PC-9 (cell line): ENCODE measurements at regions not wholly inside any gene's neighbourhood (a gene's known extent, or its start where the extent isn't known, plus 50 kb on each side); places are given as distances from the start of the nearest gene placed in this dataset.

ENCODE experiments used
- BruUV-seq: library from RNA; stranded (reverse); fragments of 400-500 nt; replicated peaks from 2 replicates; lab custom pipeline; 2021; lab: Mats Ljungman, UMichigan
- CTCF ChIA-PET: fragments of 300-600 bp; sonication (Branson Sonifier 250); formaldehyde crosslinking; loops from one replicate; lab custom pipeline; 2022; ENCODE audit warnings: antibody characterized with exemption; lab: Charles Lee
- POLR2A ChIA-PET: fragments of 300-600 bp; sonication (Branson Sonifier 250); formaldehyde crosslinking; loops from one replicate; lab custom pipeline; 2022; ENCODE audit warnings: antibody characterized with exemption; ENCODE audit not compliant: unreplicated experiment; lab: Charles Lee
- DNase-seq, 2 experiments: peaks; one replicate each; pipeline versions ENCODE4 v3.0.0 to v3.0.0-alpha.2; 2015 to 2022; ENCODE audit warnings: mixed read lengths in 1 of 2
- H2AFZ ChIP-seq: fragments of 200-600 bp; sonication (generic); 2 replicates; pipeline ENCODE4 v1.8.1; 2017; ENCODE audit warnings: antibody characterized with exemption
- H3F3A ChIP-seq: fragments of 200-600 bp; sonication (generic); 2 replicates; pipeline ENCODE4 v1.8.1; 2017; ENCODE audit warnings: antibody characterized with exemption, mild to moderate bottlenecking, low read depth; ENCODE audit not compliant: insufficient read depth
- H3K27ac ChIP-seq: fragments of 200-600 bp; sonication (generic); 2 replicates; pipeline ENCODE4 v1.6.1; 2016; ENCODE audit warnings: mixed run types
- H3K27me3 ChIP-seq: fragments of 200-600 bp; sonication (generic); 2 replicates; pipeline ENCODE4 v1.6.1; 2016; ENCODE audit warnings: low read depth, mixed run types; ENCODE audit not compliant: insufficient read depth
- H3K36me3 ChIP-seq: fragments of 200-600 bp; sonication (generic); 2 replicates; pipeline ENCODE4 v1.6.1; 2016; ENCODE audit warnings: low read depth, mixed run types
- H3K4me1 ChIP-seq: fragments of 200-600 bp; sonication (generic); replicated peaks from 2 replicates; pipeline ENCODE4 v1.6.1; 2016; ENCODE audit warnings: mixed run types; ENCODE audit not compliant: insufficient read depth
- H3K4me2 ChIP-seq: fragments of 200-600 bp; sonication (generic); 2 replicates; pipeline ENCODE4 v1.6.1; 2017; ENCODE audit warnings: mixed run types
- H3K4me3 ChIP-seq: fragments of 200-600 bp; sonication (generic); 2 replicates; pipeline ENCODE4 v1.6.1; 2016; ENCODE audit warnings: mixed run types
- H3K79me2 ChIP-seq: fragments of 200-600 bp; sonication (generic); 2 replicates; pipeline ENCODE4 v1.6.1; 2017; ENCODE audit warnings: low read depth, mixed run types
- H3K9me2 ChIP-seq: fragments of 200-600 bp; sonication (generic); 2 replicates; pipeline ENCODE4 v1.8.1; 2017; ENCODE audit warnings: mild to moderate bottlenecking; ENCODE audit not compliant: insufficient read depth
- H3K9me3 ChIP-seq: fragments of 200-600 bp; sonication (generic); 2 replicates; pipeline ENCODE4 v1.8.1; 2016; ENCODE audit warnings: low read depth; ENCODE audit not compliant: insufficient read depth
- H4K20me1 ChIP-seq: fragments of 200-600 bp; sonication (generic); 2 replicates; pipeline ENCODE4 v1.8.1; 2017; ENCODE audit not compliant: insufficient read depth
- CTCF ChIP-seq: fragments of 200-600 bp; sonication (generic); conservative IDR thresholded peaks from 2 replicates; pipeline ENCODE4 v1.6.1; 2017; ENCODE audit warnings: mixed run types, antibody characterized with exemption, mild to moderate bottlenecking, moderate library complexity
- EZH2 ChIP-seq: fragments of 200-600 bp; sonication (generic); IDR thresholded peaks from 2 replicates; pipeline ENCODE4 v1.8.0; 2017; ENCODE audit warnings: antibody characterized with exemption, low read depth
- intact Hi-C: fragments of 100-400 bp; cut with micrococcal nuclease; formaldehyde crosslinking; loops from one replicate; pipeline ENCODE4 v1.10.0; 2022; ENCODE audit not compliant: unreplicated experiment

- CTCF ChIA-PET, result no interaction called here
Measured at GRCh38 chr15:95095250-95095649, 863.9 kb downstream of the MCTP2 start.

GRCh38 chr15:95096651-95097050 lies 865.3 kb downstream of the MCTP2 start:
- no peaks in the 10 kb centered on the region; the same call in 1 of the 2 replicates for H4K20me1 ChIP-seq
- CTCF ChIA-PET, result no interaction called here
- H3K9me2 ChIP-seq, result no peaks in the 10 kb centered on the region
- no peak overlapping the region for H3K4me2 ChIP-seq
- intact Hi-C loops, result no loop called here
- POLR2A ChIA-PET, result no interaction called here
- no peaks in the 10 kb centered on the region for H3K79me2 ChIP-seq
- no peaks in the 10 kb centered on the region for H3K4me1 ChIP-seq
- H3K27ac ChIP-seq, result no peak overlapping the region
- H3F3A ChIP-seq, result no peaks in the 10 kb centered on the region
- H2AFZ ChIP-seq, result no peak overlapping the region
- H3K4me3 ChIP-seq, result no peak overlapping the region
- no TSS peak for BruUV-seq
- no peaks in the 10 kb centered on the region for H3K36me3 ChIP-seq
- DNase-seq, result no peak
- H3K27me3 ChIP-seq, result no peaks in the 10 kb centered on the region
- no peak for TF ChIP-seq CTCF
- TF ChIP-seq EZH2, result no peak
- H3K9me3 ChIP-seq, result no peaks in the 10 kb centered on the region

More at GRCh38 chr15:95095250-95095649, 863.9 kb downstream of the MCTP2 start:
- no peak overlapping the region for H3K4me2 ChIP-seq
- no TSS peak for BruUV-seq
- H3K4me3 ChIP-seq, result no peak overlapping the region
- POLR2A ChIA-PET, result no interaction called here
- TF ChIP-seq CTCF, result no peak
- no peak for TF ChIP-seq EZH2
- intact Hi-C loops, result no loop called here
- H3K4me1 ChIP-seq, result no peaks in the 10 kb centered on the region
- H3F3A ChIP-seq, result no peaks in the 10 kb centered on the region
- no peaks in the 10 kb centered on the region for H3K9me2 ChIP-seq
- H2AFZ ChIP-seq, result no peak overlapping the region
- no peak for DNase-seq
- H3K27me3 ChIP-seq, result no peaks in the 10 kb centered on the region
- H3K79me2 ChIP-seq, result no peaks in the 10 kb centered on the region
- H3K36me3 ChIP-seq, result no peaks in the 10 kb centered on the region
- no peaks in the 10 kb centered on the region; the same call in 1 of the 2 replicates for H4K20me1 ChIP-seq
- no peaks in the 10 kb centered on the region for H3K9me3 ChIP-seq
- no peak overlapping the region for H3K27ac ChIP-seq

- Histone ChIP-seq H3K27me3 (no peaks in the 10 kb centered on the region), H3K36me3 (no peaks in the 10 kb centered on the region), H3K27ac (no peak overlapping the region), H3K9me3 (no peaks in the 10 kb centered on the region), H3K4me3 (no peak overlapping the region), H3K9me2 (no peaks in the 10 kb centered on the region), H3F3A (no peaks in the 10 kb centered on the region), H3K4me2 (no peak overlapping the region), H3K4me1 (no peaks in the 10 kb centered on the region), H4K20me1 (no peaks in the 10 kb centered on the region; the same call in 1 of the 2 replicates), H3K79me2 (no peaks in the 10 kb centered on the region), H2AFZ (no peak overlapping the region)
- no peak for DNase-seq
- ChIA-PET POLR2A (no interaction called here), CTCF (no interaction called here)
- no TSS peak for BruUV-seq
- intact Hi-C loops, result no loop called here
- TF ChIP-seq CTCF (no peak), EZH2 (no peak)
Measured at GRCh38 chr15:95097361-95097760, 866.0 kb downstream of the MCTP2 start.
